NCI-H1105 (cell line): ENCODE measurements at regions not wholly inside any gene's neighbourhood (a gene's known extent, or its start where the extent isn't known, plus 50 kb on each side); places are given as distances from the start of the nearest gene placed in this dataset.

Experiments
- DNase-seq: peaks from one replicate; lab custom pipeline; 2025; lab: John Stamatoyannopoulos, UW

GRCh38 chr20:19953606-19954005, 63.6 kb upstream of the NAA20 start:
- no peak for DNase-seq

GRCh38 chr20:19956976-19957375, 60.2 kb upstream of the NAA20 start:
- no peak for DNase-seq

GRCh38 chr20:19958219-19958618, 58.9 kb upstream of the NAA20 start:
- no peak for DNase-seq

- DNase-seq, result no peak
Observed at GRCh38 chr20:19958928-19959327, 58.2 kb upstream of the NAA20 start.

GRCh38 chr20:19960745-19961144, 56.4 kb upstream of the NAA20 start:
- no peak for DNase-seq

- no peak for DNase-seq
Observed at GRCh38 chr20:19961293-19961692, 55.9 kb upstream of the NAA20 start.

GRCh38 chr20:19962958-19963357, 54.2 kb upstream of the NAA20 start:
- DNase-seq, result no peak

GRCh38 chr20:19964289-19965265, 52.6 kb upstream of the NAA20 start:
- no peak for DNase-seq

GRCh38 chr20:19966840-19967239, 50.3 kb upstream of the NAA20 start:
- DNase-seq, result peak; percentile 36
